Activated CD4-positive, alpha-beta T cell treated with anti-CD3 and anti-CD28 coated beads, Interleukin-2, amount 10 ng/mL, durations not matched to agents 7 days and 5 days (primary cell): ENCODE measurements at regions not wholly inside any gene's neighbourhood (a gene's known extent, or its start where the extent isn't known, plus 50 kb on each side); places are given as distances from the start of the nearest gene placed in this dataset.

ENCODE experiments used
- CTCF ChIA-PET: fragments of 350-600 bp; sonication (Branson Sonifier 250); formaldehyde crosslinking; loops from one replicate; lab custom pipeline; 2021; ENCODE audit warnings: antibody characterized with exemption; lab: Charles Lee
- POLR2A ChIA-PET: fragments of 350-600 bp; sonication (Branson Sonifier 250); formaldehyde crosslinking; loops from one replicate; lab custom pipeline; 2021; ENCODE audit warnings: antibody characterized with exemption; lab: Charles Lee
- DNase-seq: peaks from one replicate; pipeline ENCODE4 v3.0.0-alpha.2; 2020
- H3K27ac Mint-ChIP-seq: one replicate; pipeline ENCODE4 v1.8.0; 2021; ENCODE audit warnings: mild to moderate bottlenecking, moderate library complexity, mixed read lengths
- H3K27me3 Mint-ChIP-seq: one replicate; pipeline ENCODE4 v1.8.0; 2021; ENCODE audit warnings: mixed read lengths
- H3K36me3 Mint-ChIP-seq: one replicate; pipeline ENCODE4 v1.8.0; 2021; ENCODE audit warnings: low read depth, mixed read lengths
- H3K4me1 Mint-ChIP-seq: one replicate; pipeline ENCODE4 v1.8.0; 2021; ENCODE audit warnings: mixed read lengths
- H3K4me3 Mint-ChIP-seq: one replicate; pipeline ENCODE4 v1.8.0; 2021; ENCODE audit warnings: mild to moderate bottlenecking, moderate library complexity, mixed read lengths
- H3K9me3 Mint-ChIP-seq: one replicate; pipeline ENCODE4 v1.8.0; 2021; ENCODE audit warnings: mixed read lengths

DNA sequence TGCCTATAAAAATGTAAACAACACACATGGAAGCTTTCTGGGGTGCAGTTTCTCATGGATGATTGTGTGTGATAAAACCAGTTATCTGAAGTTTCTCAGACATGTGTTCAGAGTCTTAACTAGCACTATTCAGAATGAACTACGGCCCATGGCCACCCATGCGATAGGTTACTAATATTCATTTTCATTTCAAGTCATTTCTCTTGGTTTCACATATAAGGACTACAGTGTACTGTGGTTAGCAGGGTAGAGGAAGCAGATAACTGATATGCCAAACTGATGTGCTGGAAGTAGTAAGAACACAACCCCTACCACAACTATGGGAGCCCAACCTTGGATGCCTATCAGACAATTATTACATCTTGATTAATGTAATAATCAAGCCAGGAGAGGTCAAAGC is 372.1 kb downstream of the DTWD2 start:
- H3K27me3 Mint-ChIP-seq, result no peaks in the 10 kb centered on the region
- DNase-seq, result no peak
- H3K27ac Mint-ChIP-seq, result no peak overlapping the region
- no peaks in the 10 kb centered on the region for H3K4me1 Mint-ChIP-seq
- CTCF ChIA-PET, result no interaction called here
- no peak overlapping the region for H3K4me3 Mint-ChIP-seq
- no peaks in the 10 kb centered on the region for H3K9me3 Mint-ChIP-seq
- H3K36me3 Mint-ChIP-seq, result no peaks in the 10 kb centered on the region
- POLR2A ChIA-PET, result no interaction called here

- POLR2A ChIA-PET, result no interaction called here
- Mint-ChIP-seq H3K4me1 (no peaks in the 10 kb centered on the region), H3K4me3 (no peak overlapping the region), H3K27ac (no peak overlapping the region), H3K36me3 (no peaks in the 10 kb centered on the region), H3K27me3 (no peaks in the 10 kb centered on the region), H3K9me3 (no peaks in the 10 kb centered on the region)
- no peak for DNase-seq
- CTCF ChIA-PET, result no interaction called here
These were observed 373.5 kb downstream of the DTWD2 start for GRCh38 chr5:118614731-118615456.

DNA sequence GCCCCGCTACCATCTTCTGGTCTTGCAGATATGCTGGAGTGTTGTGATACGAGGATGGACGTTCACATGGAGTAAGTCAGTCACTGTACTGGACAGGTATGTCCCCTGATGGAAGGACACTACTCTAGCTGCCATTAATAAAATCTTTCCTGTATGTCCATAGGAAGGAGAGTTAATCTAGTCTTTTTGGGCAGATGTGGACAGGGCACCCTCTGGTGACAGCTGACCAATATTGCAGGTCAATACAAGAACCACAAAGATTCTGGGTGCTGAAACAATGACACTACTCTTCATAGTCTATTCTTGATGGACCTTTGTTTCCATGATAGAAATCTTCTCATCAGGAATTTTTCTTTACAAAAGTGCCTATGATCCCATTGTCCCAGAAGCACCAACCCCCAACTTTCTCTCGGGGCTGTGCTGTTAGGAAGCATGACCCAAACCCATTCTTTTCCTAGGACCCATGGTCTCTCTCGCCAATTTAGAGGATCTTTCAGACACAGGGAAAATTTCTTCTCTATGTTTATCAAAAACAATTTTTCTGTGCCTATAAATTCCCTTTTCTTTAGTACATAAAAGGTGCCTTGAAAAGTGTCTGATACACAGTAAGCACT is 376.9 kb downstream of the DTWD2 start:
- H3K27ac Mint-ChIP-seq, result no peak overlapping the region
- no peak for DNase-seq
- no peaks in the 10 kb centered on the region for H3K36me3 Mint-ChIP-seq
- ChIA-PET POLR2A (no interaction called here), CTCF (no interaction called here)
- no peaks in the 10 kb centered on the region for H3K4me1 Mint-ChIP-seq
- H3K4me3 Mint-ChIP-seq, result no peak overlapping the region
- no peaks in the 10 kb centered on the region for H3K27me3 Mint-ChIP-seq
- H3K9me3 Mint-ChIP-seq, result no peaks in the 10 kb centered on the region

DNA sequence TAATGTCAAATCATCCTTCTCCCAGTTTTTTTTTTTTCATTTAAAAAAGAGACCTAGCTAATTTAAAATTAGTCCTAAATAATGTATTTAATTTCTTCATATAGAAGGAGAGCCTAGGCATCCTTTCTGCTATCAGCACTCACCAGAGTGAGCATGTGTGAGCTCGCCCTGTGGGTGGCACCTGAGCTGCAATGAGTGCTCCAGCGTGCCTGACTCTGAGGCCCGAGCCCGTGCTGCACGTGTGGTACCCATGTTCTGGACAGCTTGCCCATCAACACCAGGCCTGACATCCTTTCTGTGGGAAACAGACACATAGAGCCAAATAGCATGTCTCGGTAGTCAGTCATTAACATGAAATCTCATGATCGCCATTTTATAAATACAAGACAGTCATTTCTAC is 381.4 kb downstream of the DTWD2 start:
- CTCF ChIA-PET, result interaction anchor here (0.6 kb wide), 1 partner anchor 128 kb away, joined by 4 read pairs; no protein-coding TSS in a partner anchor
- POLR2A ChIA-PET, result no interaction called here
- Mint-ChIP-seq H3K27me3 (no peaks in the 10 kb centered on the region), H3K4me3 (no peak overlapping the region), H3K9me3 (no peaks in the 10 kb centered on the region), H3K36me3 (no peaks in the 10 kb centered on the region), H3K4me1 (no peaks in the 10 kb centered on the region), H3K27ac (no peak overlapping the region)
- no peak for DNase-seq

DNA sequence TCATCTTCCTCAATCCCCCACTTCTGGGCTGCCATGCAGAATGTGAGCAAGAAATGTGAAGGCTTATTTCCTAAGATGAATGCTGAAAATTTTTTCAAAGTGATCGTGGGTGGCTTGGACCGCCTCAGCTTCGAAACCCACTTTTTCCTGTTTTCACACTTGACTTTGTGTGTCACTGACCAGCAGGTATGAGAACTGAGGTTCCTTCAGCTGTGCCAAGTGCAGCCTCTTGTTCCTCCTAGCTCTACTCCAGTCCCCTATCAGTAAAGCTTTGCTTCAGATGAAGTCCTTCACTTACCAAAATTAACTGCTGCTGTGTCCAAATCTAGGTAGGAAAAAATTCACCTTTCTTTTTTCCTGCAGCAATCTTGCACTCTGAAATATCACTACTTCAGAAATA is 382.6 kb downstream of the DTWD2 start:
- no peak for DNase-seq
- Mint-ChIP-seq H3K27ac (no peak overlapping the region), H3K4me3 (no peak overlapping the region), H3K4me1 (no peaks in the 10 kb centered on the region), H3K36me3 (no peaks in the 10 kb centered on the region), H3K27me3 (no peaks in the 10 kb centered on the region), H3K9me3 (no peaks in the 10 kb centered on the region)
- CTCF ChIA-PET, result no interaction called here
- POLR2A ChIA-PET, result no interaction called here

DNA sequence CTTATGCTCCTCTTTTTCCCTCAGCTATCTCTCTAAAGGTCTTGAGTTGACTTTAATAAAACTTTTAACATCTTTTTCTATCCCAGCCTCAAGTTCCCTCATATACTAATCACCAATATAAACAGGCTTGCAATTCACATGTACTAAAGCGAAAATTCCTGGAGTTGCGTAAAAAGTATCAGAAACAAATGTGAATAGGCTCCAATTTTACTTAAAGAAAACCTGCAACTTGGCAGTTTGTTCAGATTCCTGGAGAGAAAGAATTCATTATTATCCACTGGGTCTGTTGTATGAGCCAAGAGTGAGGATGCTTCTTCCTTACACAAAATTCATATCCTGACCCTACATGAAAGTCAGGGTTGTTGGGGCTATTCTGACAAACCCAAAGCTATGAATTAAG is 384.2 kb downstream of the DTWD2 start:
- POLR2A ChIA-PET, result no interaction called here
- H3K36me3 Mint-ChIP-seq, result no peaks in the 10 kb centered on the region
- H3K27ac Mint-ChIP-seq, result no peak overlapping the region
- no peak for DNase-seq
- H3K27me3 Mint-ChIP-seq, result no peaks in the 10 kb centered on the region
- no peak overlapping the region for H3K4me3 Mint-ChIP-seq
- no peaks in the 10 kb centered on the region for H3K4me1 Mint-ChIP-seq
- no peaks in the 10 kb centered on the region for H3K9me3 Mint-ChIP-seq
- CTCF ChIA-PET, result no interaction called here

DNA sequence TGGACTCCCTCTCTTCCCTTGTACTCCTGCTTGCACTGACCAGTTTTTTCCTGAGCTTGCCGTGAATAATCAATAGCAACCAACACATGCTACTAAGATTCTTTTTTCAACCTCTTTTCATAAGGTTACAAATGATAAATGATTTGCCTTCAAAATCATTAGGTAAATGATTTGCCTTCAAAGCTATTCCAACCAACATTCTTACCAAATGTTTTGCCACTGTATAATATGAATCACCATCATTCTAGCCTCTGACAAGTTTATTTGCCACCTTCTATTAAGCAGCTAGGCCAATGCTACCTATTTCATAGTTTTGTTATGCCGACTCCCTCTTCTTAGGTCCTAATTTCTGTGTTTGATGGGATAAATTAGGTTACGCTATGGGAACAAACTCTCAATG is 385.1 kb downstream of the DTWD2 start:
- POLR2A ChIA-PET, result no interaction called here

GRCh38 chr5:118598311-118598710 is 390.0 kb downstream of the DTWD2 start:
- H3K4me1 Mint-ChIP-seq, result no peaks in the 10 kb centered on the region
- no peaks in the 10 kb centered on the region for H3K27me3 Mint-ChIP-seq
- no peak for DNase-seq
- H3K36me3 Mint-ChIP-seq, result no peaks in the 10 kb centered on the region
- no peak overlapping the region for H3K27ac Mint-ChIP-seq
- ChIA-PET CTCF (no interaction called here), POLR2A (no interaction called here)
- H3K9me3 Mint-ChIP-seq, result no peaks in the 10 kb centered on the region
- no peak overlapping the region for H3K4me3 Mint-ChIP-seq

More for the DNA sequence above, 385.1 kb downstream of the DTWD2 start:
- H3K4me1 Mint-ChIP-seq, result no peaks in the 10 kb centered on the region
- H3K9me3 Mint-ChIP-seq, result no peaks in the 10 kb centered on the region
- H3K27me3 Mint-ChIP-seq, result no peaks in the 10 kb centered on the region
- H3K4me3 Mint-ChIP-seq, result no peak overlapping the region
- CTCF ChIA-PET, result interaction anchor here (0.5 kb wide), 1 partner anchor 276 kb away, joined by 3 read pairs; no protein-coding TSS in a partner anchor
- H3K27ac Mint-ChIP-seq, result no peak overlapping the region
- no peak for DNase-seq
- no peaks in the 10 kb centered on the region for H3K36me3 Mint-ChIP-seq

GRCh38 chr5:118597543-118597942 is 390.8 kb downstream of the DTWD2 start:
- ChIA-PET CTCF (no interaction called here), POLR2A (no interaction called here)
- H3K36me3 Mint-ChIP-seq, result no peaks in the 10 kb centered on the region
- no peaks in the 10 kb centered on the region for H3K9me3 Mint-ChIP-seq
- no peak overlapping the region for H3K27ac Mint-ChIP-seq
- no peaks in the 10 kb centered on the region for H3K27me3 Mint-ChIP-seq
- DNase-seq, result no peak
- no peaks in the 10 kb centered on the region for H3K4me1 Mint-ChIP-seq
- H3K4me3 Mint-ChIP-seq, result no peak overlapping the region

DNA sequence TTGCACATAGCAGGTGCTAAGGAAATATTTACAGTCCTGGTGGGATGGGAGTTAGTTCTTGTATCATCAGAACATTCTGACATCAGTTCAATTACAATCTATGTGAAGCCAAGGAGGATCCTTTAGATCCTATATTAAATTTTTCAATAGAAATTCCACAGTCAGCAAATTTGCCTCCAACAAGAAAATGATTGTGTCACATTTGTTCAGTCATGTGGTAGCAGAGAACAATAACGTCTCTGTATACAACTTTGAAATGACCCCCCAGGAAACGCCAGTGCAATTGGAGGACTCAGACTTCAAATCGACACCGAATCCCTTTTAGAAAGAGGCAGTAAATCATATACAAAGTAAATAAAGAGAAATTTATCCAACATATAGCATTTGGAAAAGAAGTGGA is 392.1 kb downstream of the DTWD2 start:
- Mint-ChIP-seq H3K27ac (no peak overlapping the region), H3K4me3 (no peak overlapping the region), H3K36me3 (no peaks in the 10 kb centered on the region), H3K27me3 (no peaks in the 10 kb centered on the region), H3K9me3 (no peaks in the 10 kb centered on the region), H3K4me1 (no peaks in the 10 kb centered on the region)
- ChIA-PET POLR2A (no interaction called here), CTCF (no interaction called here)
- no peak for DNase-seq

GRCh38 chr5:118593003-118593328 is 395.4 kb downstream of the DTWD2 start:
- Mint-ChIP-seq H3K4me3 (no peak overlapping the region), H3K36me3 (no peaks in the 10 kb centered on the region), H3K4me1 (no peaks in the 10 kb centered on the region), H3K27me3 (no peaks in the 10 kb centered on the region), H3K9me3 (no peaks in the 10 kb centered on the region), H3K27ac (no peak overlapping the region)
- ChIA-PET CTCF (no interaction called here), POLR2A (interaction anchor here (0.6 kb wide), 1 partner anchor 145 kb away, joined by 3 read pairs; no protein-coding TSS in a partner anchor)
- no peak for DNase-seq

DNA sequence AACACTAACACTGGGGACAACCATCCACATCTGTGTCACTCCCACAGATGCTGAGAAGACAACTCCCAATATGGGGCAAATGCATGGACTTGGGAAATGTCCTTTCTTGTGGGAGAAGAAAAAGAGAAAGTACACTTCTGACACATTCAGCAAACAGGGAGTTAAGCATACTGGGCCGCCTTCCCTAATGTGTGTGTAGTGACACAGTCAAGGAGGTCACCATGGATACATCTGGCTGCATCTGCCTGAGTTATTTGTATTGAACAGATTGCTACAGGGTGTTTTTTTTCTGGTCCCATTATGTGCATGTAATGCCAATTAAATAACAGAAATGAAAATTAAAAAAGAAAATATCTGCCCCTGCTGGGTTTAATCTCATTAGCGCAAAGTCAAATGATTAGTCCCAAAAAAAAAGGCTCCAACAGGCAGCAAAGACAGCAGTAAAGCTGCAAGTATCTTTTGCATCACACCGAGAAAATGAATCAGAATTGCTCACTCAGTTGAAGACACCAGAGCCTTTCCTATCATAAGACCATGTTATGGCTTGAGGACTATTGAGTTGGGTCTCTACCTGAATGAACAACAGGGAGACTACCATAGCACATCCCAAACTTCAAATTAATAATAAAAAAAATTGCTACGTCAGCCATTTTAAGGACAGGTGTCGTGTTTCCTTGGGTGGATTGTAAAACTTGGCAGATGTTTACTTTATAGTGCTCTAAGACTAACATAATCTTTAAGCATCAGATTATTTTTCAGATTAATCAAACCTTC is 395.9 kb downstream of the DTWD2 start:
- no peaks in the 10 kb centered on the region for H3K4me1 Mint-ChIP-seq
- H3K36me3 Mint-ChIP-seq, result no peaks in the 10 kb centered on the region
- CTCF ChIA-PET, result no interaction called here

GRCh38 chr5:118590806-118591205 is 397.5 kb downstream of the DTWD2 start:
- no peak overlapping the region for H3K4me3 Mint-ChIP-seq
- H3K27ac Mint-ChIP-seq, result no peak overlapping the region

More for the DNA sequence above, 395.9 kb downstream of the DTWD2 start:
- no peak for DNase-seq
- Mint-ChIP-seq H3K9me3 (no peaks in the 10 kb centered on the region), H3K4me3 (no peak overlapping the region), H3K27ac (no peak overlapping the region), H3K27me3 (no peaks in the 10 kb centered on the region)
- POLR2A ChIA-PET, result interaction anchor here (0.6 kb wide), 1 partner anchor 145 kb away, joined by 3 read pairs; no protein-coding TSS in a partner anchor

More at GRCh38 chr5:118590806-118591205, 397.5 kb downstream of the DTWD2 start:
- Mint-ChIP-seq H3K4me1 (no peaks in the 10 kb centered on the region), H3K27me3 (no peaks in the 10 kb centered on the region), H3K36me3 (no peaks in the 10 kb centered on the region), H3K9me3 (no peaks in the 10 kb centered on the region)
- ChIA-PET CTCF (no interaction called here), POLR2A (no interaction called here)
- no peak for DNase-seq
